H7 (cell line): ENCODE measurements at regions not wholly inside any gene's neighbourhood (a gene's known extent, or its start where the extent isn't known, plus 50 kb on each side); places are given as distances from the start of the nearest gene placed in this dataset.

Experiments
- DNase-seq: peaks from one replicate; pipeline ENCODE4 v3.0.0; 2012
- H3K27me3 ChIP-seq: 2 replicates; pipeline ENCODE4 v1.6.0; 2011; ENCODE audit warnings: mild to moderate bottlenecking, low read length; ENCODE audit not compliant: control insufficient read depth, insufficient read depth
- H3K36me3 ChIP-seq: replicated peaks from 2 replicates; pipeline ENCODE4 v1.5.1; 2011; ENCODE audit warnings: low read length; ENCODE audit not compliant: control insufficient read depth, insufficient read depth
- H3K4me3 ChIP-seq: 2 replicates; pipeline ENCODE4 v1.5.1; 2011; ENCODE audit warnings: low read depth, mild to moderate bottlenecking, control low read depth, low read length, moderate library complexity; ENCODE audit not compliant: insufficient read depth

DNA sequence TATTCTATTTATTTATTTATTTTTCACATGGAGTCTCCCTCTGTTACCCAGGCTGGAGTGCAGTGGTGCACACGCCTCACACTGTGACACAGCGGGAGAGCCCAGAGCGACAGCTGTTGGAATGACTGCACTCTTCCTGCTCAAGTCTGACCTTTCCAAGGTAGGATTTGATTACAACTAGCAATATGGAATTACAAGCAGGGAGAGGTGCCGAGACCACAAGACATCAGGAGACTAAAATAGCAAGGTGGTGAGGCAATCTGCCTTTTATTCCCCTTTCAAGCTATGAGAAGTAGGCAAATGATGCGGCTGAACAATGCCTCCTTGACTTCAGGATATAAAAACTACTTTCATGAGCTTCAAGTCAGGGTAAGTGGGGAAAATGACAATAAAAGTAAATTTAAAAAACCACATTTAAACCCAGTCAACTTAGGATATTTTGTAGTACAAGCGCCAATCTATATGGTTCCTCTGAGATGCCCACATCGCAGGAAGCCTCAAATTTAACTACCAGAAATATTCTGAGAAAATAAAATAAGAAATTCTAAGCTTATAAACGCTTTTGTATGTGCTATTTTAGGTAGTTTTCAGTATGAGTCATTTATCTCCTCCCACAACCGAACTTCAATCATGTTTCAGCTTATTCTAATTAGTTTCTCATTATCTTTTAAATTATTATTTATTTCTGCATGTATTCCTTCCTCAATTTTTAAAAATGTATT lies 146.9 kb upstream of the SGK1 start:
- H3K36me3 ChIP-seq: no peaks in the 10 kb centered on the region
- H3K4me3 ChIP-seq: no peak overlapping the region
- no peaks in the 10 kb centered on the region for H3K27me3 ChIP-seq
- DNase-seq: no peak

DNA sequence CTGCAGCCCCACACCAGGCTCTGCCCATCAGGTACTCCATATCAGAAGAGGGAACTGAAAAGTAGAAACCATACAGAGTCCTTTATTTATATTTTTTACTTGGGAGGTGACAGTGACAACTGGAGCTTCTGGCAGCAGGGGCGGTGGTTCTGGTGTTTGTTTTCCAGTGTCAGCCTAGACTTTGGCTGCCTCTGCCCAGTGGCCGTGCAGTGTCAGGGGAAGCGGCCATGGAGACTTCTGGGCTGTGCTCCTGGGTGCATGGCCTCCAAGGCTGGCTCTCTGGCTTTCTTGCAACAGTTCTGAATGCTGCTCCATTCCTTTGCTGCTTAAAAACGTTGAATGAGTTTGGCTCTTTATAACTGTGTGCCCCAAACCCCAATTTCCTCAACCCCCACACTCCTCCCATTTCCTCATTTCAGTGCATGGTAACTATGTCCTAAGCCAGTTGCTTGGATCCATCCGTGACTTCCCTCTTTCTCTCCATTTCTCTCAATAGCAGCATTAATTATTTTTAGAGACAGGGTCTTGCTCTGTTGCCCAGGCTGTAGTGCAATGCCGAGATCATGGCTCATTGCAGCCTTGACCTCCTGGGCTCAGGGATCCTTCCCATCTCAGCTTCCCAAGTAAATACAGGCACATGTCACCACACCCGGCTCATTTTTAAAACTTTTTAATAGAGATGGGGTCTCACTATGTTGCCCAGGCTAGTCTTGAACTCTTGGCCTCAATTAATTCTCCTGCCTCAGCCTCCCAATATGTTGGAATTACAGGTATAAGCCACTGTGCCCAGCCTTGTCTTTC lies 141.1 kb upstream of the SGK1 start:
- no peaks in the 10 kb centered on the region for H3K27me3 ChIP-seq
- no peak for DNase-seq
- H3K4me3 ChIP-seq: no peak overlapping the region
- no peaks in the 10 kb centered on the region for H3K36me3 ChIP-seq

DNA sequence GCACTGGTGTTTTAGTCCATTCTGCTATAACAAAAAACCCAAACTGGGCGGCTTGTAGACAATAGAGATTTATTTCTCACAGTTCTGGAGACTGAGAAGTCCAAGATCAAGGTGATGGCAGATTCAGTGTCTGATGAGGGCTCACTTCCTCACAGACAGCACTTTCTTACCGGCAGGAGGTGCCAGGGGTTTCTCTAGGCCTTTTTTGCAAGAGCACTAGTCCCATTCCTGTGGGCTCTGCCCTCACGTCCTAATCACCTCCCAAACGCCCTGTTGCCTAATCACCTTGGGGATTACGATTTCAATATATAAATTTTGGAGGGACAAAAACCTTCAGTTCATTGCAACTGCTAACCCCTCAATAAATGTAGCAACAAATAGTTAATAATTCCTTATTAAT lies 140.0 kb upstream of the SGK1 start:
- H3K4me3 ChIP-seq: no peak overlapping the region
- no peaks in the 10 kb centered on the region for H3K27me3 ChIP-seq
- peak; percentile 44 for DNase-seq
- no peaks in the 10 kb centered on the region for H3K36me3 ChIP-seq

DNA sequence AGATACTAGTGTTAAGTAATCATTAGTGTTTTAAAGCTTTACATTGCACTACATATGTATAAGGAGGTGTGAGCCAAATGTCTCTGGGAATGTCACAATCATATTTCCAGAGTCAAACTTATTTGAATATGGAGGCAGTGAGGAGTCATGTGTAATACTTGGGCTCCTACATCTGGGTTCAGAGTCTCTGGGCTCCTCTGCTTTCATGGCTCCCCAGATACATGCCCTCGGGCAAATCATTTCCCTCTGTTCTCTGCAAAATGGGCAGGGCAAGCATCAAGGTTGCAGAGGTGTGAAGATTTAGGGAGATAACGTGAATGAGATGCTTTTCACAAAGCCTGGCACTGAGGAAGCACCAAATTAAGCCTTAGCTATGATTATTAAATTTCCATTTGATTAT lies 138.3 kb upstream of the SGK1 start:
- DNase-seq: no peak
- no peak overlapping the region for H3K4me3 ChIP-seq
- no peaks in the 10 kb centered on the region for H3K27me3 ChIP-seq
- H3K36me3 ChIP-seq: no peaks in the 10 kb centered on the region

DNA sequence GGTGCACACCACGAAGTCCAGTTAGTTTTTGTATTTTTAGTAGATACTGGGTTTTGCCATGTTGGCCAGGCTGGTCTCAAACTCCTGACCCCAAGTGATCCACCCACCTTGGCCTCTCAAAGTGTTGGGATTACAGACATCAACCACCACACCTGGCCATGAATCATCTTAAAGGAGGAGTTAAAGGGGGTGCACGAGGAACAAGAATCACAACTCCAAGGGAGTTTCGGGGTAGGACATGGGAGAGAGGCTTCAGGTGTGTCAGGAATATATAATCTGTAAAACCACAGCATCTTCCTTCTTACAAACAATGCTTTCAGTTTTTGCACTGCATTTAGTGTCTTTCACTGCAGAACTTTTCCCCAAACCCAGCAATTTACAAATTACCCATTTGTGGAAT lies 137.4 kb upstream of the SGK1 start:
- Histone ChIP-seq H3K27me3 (no peaks in the 10 kb centered on the region), H3K36me3 (no peaks in the 10 kb centered on the region), H3K4me3 (no peak overlapping the region)
- DNase-seq: no peak

DNA sequence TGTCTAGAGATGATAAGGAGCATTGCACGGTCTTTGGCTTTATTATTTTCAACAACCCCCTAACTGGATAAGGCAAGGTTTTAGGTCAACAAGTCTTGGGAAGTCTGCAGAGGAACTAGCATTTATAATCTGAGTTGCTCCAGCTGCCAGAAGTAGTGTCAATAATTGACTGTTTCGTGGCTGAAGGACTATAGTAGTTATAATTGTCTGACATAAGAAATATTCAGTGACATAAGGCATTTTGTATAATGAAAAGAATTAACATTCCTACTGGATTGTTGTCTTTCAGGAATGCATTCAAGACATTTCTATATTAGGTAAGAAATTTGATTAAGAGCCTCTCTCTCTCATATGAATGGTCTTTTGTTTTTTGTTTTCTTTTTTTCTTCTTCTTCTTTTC lies 136.9 kb upstream of the SGK1 start:
- no peaks in the 10 kb centered on the region for H3K27me3 ChIP-seq
- DNase-seq: no peak
- no peak overlapping the region for H3K4me3 ChIP-seq
- H3K36me3 ChIP-seq: no peaks in the 10 kb centered on the region

DNA sequence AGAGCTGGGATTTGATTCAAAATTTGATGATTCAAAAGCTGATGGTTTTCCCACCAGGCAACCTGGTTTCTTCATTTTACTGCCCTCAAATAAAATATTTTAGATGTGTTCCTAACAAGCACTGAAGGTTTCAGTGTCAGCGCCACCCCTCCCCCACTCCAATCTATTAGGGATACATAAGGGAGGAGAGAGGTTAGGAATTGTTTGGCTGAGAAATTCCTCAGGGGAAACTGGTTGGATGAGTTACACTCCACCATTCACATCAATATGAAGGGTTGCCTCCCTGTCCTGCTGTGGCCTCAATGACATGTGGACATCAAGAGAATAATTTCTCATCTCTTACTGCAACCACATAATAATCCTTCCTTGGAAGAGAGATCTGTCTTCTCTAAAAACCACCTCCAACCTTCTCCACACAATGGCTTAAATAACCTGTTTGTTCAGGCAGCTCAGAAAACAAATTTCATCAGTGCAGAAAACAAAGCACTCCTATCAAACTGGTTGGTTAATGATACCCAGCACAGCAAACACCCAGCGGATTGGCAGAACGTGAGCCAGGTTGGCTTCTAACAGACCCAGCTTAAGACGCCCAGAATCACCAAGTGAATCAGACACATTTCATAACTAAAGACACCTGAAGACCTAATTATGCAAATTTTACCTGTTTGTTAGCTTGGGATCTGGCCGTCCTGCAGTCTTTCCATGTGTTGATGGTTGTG lies 136.0 kb upstream of the SGK1 start:
- Histone ChIP-seq H3K27me3 (no peaks in the 10 kb centered on the region), H3K36me3 (no peaks in the 10 kb centered on the region), H3K4me3 (no peak overlapping the region)
- peak; percentile 29 for DNase-seq

DNA sequence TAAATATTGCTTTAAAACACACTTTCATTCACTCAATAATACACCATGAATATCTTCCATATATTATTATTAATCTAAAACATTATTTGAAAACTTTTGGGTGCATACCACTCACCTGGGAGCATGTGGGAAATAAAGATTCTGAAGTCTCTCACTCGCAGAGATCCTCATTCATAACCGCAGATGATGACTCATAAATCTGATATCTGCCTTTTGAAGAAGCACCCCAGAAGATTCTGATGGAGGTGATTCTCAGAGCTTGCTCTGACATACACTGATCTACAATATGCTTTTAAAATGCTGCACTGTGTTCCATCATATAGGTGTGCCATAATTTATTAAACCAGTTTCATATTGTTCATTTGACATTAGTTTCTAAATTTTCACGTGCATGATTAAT lies 135.0 kb upstream of the SGK1 start:
- DNase-seq: no peak
- H3K36me3 ChIP-seq: no peaks in the 10 kb centered on the region
- H3K4me3 ChIP-seq: no peak overlapping the region
- no peaks in the 10 kb centered on the region for H3K27me3 ChIP-seq

DNA sequence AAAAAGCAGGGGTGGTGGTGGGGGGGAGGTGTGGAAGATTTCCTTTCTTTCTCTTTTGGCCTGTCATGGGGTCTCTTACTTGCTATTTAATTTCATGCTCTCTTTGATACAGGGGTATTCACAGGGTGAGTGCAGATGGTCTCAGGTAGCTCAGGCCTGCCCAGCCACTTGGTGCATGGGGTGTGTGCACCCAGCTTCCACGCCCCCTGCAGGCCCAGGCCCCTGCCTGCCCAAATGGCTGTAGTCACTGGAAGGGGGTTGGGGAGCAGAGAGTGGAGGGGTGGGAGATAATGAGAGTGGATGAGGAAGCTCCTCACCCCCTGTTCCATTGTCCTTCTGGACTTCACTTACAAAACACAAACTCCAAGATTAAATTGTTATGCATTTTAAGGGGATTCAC lies 133.6 kb upstream of the SGK1 start:
- no peaks in the 10 kb centered on the region for H3K27me3 ChIP-seq
- peak; percentile 23 for DNase-seq
- no peaks in the 10 kb centered on the region for H3K36me3 ChIP-seq
- H3K4me3 ChIP-seq: no peak overlapping the region

DNA sequence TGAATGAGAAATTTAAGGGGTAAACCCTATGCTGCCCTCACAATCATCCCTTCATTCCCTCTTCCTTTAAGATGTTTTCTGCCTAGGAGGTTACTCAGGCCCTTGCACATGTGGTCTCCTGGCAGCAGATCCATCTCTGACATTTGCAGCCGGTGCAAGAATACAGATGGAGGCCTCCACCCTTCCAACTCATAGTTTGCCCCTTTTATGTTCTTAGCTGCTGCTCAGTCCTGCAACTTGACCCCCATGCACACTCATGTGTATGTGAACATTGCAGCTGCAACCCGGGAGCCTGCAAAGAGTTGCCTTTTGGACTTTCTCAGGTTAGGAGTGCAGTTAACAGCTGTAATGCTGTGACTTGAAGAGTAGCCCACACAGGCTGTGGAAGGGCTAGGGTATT lies 131.9 kb upstream of the SGK1 start:
- Histone ChIP-seq H3K27me3 (no peaks in the 10 kb centered on the region), H3K36me3 (no peaks in the 10 kb centered on the region), H3K4me3 (no peak overlapping the region)
- DNase-seq: no peak

DNA sequence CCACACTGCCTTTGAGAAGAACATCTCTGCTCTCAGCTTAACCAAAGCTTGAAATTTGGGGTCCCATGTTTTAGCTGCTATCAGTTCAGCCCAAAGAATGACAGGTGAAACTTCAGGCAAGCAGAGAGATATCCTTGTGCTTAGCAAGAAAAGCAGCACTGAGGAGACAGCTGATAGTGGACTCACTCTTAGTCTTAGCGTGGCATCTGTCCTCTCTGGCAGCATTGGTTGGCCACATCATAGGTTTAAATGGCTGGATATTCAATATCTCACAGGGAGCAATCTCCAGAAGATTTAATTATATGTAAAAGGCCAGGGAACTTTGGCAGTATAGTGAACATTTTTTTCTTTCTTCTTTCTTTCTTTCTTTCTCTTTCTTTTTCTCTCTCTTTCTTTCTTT lies 131.1 kb upstream of the SGK1 start:
- Histone ChIP-seq H3K4me3 (no peak overlapping the region), H3K27me3 (no peaks in the 10 kb centered on the region), H3K36me3 (no peaks in the 10 kb centered on the region)
- no peak for DNase-seq

DNA sequence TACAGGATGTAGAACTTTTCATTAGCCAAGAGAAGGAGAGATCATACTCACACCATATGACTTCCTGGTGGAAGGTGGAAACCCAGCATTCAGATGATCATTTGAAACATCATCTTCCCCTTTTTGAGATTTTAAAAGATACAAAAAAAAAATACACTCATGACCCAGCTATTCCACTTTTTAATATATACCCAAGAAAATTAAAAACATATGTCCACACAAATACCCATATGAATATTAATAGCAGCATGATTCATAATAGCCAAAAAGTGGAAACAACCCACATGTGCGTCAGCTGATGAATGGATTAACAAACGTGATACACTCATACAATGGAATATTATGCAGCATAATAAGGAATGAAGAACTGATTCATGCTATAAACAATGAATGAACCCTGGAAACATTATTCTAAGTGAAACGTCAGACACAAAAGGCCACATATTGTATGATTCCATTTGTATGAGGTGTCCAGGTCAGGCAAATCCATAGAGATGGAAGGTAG lies 130.0 kb upstream of the SGK1 start:
- Histone ChIP-seq H3K36me3 (no peaks in the 10 kb centered on the region), H3K4me3 (no peak overlapping the region), H3K27me3 (no peaks in the 10 kb centered on the region)
- DNase-seq: no peak

DNA sequence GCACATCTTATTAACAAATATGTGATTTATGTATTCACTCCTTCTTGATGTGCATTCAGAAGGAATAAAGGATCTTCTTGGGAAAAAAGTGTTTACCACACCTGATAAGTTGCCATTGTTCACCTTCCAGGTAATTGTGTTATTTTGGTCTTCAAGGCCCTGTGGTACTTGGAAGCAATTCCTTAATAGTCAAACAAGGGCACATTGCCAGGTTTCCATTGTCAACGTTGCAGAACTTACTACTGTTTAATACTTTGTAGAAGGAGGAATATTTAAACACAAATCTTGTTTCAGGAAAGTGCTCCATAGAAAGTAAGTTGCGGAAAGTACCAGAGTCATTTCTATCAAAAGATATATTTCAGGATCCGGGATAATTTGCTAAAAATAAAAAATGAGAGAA lies 129.5 kb upstream of the SGK1 start:
- no peak for DNase-seq
- Histone ChIP-seq H3K36me3 (no peaks in the 10 kb centered on the region), H3K27me3 (no peaks in the 10 kb centered on the region), H3K4me3 (no peak overlapping the region)

DNA sequence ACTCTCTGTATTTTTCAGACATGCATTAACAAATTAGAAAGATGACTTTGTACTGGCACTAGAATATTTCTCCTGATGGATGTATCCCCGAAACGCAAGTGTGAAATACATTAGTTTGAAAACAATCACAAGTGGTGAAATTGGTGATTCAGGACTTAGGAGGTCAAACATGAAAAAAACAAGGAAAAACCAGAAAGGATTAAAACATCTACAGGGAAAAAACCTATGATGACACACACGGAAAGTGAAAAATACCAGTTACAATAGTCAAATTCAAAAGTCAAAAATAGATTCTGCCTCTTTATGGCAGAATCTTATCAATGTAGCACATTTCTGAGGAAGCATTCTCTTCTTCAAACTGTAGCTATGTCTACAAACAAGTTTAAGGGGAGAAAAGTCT lies 129.0 kb upstream of the SGK1 start:
- H3K4me3 ChIP-seq: no peak overlapping the region
- H3K27me3 ChIP-seq: no peaks in the 10 kb centered on the region
- DNase-seq: no peak
- H3K36me3 ChIP-seq: no peaks in the 10 kb centered on the region
